NB4 (cell line): ENCODE measurements at regions not wholly inside any gene's neighbourhood (a gene's known extent, or its start where the extent isn't known, plus 50 kb on each side); places are given as distances from the start of the nearest gene placed in this dataset.

ENCODE experiments used
- DNase-seq: peaks from one replicate; pipeline ENCODE4 v3.0.0; 2010; ENCODE audit warnings: low read depth
- H3K4me3 ChIP-seq: one replicate; pipeline ENCODE4 v1.5.1; 2011; ENCODE audit warnings: mild to moderate bottlenecking, low read depth, low read length, moderate library complexity
- MYC ChIP-seq: IDR thresholded peaks from 2 replicates; pipeline ENCODE4 v1.6.1; 2011; ENCODE audit warnings: low read depth, low read length
- POLR2A ChIP-seq: IDR thresholded peaks from 2 replicates; pipeline ENCODE4 v1.6.1; 2011; ENCODE audit warnings: mild to moderate bottlenecking; ENCODE audit not compliant: insufficient read length; ENCODE audit errors: extremely low read depth
- TF ChIP-seq, protein P1 (sequence below): IDR thresholded peaks from one replicate; pipeline ENCODE4 v1.5.1; 2012; ENCODE audit warnings: low read depth, low read length
- TF ChIP-seq, protein P2 (sequence below): IDR thresholded peaks from 2 replicates; pipeline ENCODE4 v1.6.1; 2011; ENCODE audit warnings: low read depth, low read length

GRCh38 chr1:79517470-79518224 is 511.1 kb upstream of the ADGRL4 start:
- DNase-seq = no peak
- no peak for TF ChIP-seq MYC
- TF ChIP-seq, protein P1, sequence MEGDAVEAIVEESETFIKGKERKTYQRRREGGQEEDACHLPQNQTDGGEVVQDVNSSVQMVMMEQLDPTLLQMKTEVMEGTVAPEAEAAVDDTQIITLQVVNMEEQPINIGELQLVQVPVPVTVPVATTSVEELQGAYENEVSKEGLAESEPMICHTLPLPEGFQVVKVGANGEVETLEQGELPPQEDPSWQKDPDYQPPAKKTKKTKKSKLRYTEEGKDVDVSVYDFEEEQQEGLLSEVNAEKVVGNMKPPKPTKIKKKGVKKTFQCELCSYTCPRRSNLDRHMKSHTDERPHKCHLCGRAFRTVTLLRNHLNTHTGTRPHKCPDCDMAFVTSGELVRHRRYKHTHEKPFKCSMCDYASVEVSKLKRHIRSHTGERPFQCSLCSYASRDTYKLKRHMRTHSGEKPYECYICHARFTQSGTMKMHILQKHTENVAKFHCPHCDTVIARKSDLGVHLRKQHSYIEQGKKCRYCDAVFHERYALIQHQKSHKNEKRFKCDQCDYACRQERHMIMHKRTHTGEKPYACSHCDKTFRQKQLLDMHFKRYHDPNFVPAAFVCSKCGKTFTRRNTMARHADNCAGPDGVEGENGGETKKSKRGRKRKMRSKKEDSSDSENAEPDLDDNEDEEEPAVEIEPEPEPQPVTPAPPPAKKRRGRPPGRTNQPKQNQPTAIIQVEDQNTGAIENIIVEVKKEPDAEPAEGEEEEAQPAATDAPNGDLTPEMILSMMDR = no peak
- TF ChIP-seq, protein P2, sequence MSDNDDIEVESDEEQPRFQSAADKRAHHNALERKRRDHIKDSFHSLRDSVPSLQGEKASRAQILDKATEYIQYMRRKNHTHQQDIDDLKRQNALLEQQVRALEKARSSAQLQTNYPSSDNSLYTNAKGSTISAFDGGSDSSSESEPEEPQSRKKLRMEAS = no peak
- no peak for TF ChIP-seq POLR2A
- no peak overlapping the region for H3K4me3 ChIP-seq

DNA sequence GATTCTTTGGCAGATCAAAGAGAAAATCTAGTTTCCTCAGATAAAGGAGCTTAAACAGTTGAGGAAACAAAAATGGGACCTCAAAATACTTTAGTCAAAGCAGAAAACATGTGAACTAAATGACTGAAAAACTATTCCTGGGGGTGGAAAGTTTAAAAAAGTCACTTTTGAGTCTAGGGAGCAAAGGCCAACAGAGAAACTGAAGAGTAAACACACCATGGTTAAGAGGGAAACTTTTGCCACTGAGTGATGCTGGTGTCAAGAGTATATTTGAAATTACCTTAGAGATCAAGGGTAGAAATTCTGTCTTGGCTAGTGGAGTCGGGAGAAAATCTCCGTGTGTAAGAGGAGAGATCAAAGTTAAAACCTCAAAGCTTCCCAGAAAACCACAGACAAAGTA is 501.2 kb upstream of the ADGRL4 start:
- TF ChIP-seq, protein P1 = no peak
- TF ChIP-seq POLR2A = no peak
- TF ChIP-seq, protein P2 = no peak
- no peak for TF ChIP-seq MYC
- H3K4me3 ChIP-seq = no peak overlapping the region
- DNase-seq = no peak

DNA sequence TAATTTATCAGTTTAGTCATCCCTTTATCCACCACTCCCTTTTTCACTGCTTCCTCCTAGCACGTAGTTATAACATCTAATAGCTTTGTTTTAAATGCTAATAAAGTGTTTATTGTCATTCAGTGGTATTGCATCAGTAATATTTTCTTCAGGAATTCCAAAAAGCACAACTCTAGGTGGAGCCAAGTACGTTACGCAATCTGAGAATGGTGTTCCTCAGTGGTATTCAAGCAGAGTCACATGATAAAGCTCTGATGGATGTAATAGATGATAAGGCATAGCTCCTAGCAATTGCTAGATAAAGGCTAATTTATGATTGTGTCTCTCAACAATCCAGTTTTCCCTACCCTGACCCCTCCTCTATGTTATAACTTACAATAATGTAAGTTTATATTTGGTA is 494.6 kb upstream of the ADGRL4 start:
- no peak for DNase-seq
- TF ChIP-seq, protein P2 = no peak
- TF ChIP-seq MYC (no peak), POLR2A (no peak)
- TF ChIP-seq, protein P1 = no peak
- H3K4me3 ChIP-seq = no peak overlapping the region

GRCh38 chr1:79499541-79499940 is 493.0 kb upstream of the ADGRL4 start:
- TF ChIP-seq, protein P1 = no peak
- TF ChIP-seq POLR2A (no peak), MYC (no peak)
- TF ChIP-seq, protein P2 = no peak
- no peak for DNase-seq
- no peak overlapping the region for H3K4me3 ChIP-seq

DNA sequence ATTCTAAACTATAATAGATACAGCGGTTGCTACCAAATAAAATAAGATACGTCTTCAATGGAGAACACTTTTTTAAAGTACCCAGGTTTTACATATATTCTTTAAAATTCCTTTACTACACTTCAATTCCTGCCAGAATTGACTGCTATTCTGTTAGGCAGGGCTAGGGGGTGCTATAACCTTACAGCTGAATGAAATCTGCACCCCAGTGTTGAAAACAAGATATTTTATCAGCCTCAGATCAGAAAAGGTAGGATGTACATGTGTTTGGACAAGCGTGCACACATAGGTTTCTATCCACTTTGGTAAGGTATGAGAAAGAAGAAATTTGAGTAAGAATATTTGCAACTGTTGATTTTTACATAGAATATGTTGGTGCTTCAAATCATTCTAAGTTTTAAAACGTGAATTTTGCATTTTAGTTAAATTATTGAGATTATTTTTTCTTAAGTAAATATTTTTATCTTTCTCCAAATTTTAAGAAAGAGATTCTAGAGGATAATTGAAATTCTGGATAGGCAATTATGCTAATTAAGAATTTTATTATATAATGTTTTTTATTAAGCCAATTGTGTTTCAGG is 490.8 kb upstream of the ADGRL4 start:
- peak; percentile 45 for DNase-seq
- TF ChIP-seq, protein P1 = peak; percentile 82
- TF ChIP-seq, protein P2 = no peak
- TF ChIP-seq MYC = no peak
- no peak overlapping the region for H3K4me3 ChIP-seq
